Epithelial cell of esophagus (primary cell): ENCODE measurements at regions not wholly inside any gene's neighbourhood (a gene's known extent, or its start where the extent isn't known, plus 50 kb on each side); places are given as distances from the start of the nearest gene placed in this dataset.

Source experiments
- DNase-seq: peaks from one replicate; pipeline ENCODE4 v3.0.0; 2010; ENCODE audit warnings: low read depth
- H3K4me3 ChIP-seq: 2 replicates; pipeline ENCODE4 v1.5.1; 2011; ENCODE audit warnings: mild to moderate bottlenecking, low read length, control low read depth
- CTCF ChIP-seq: IDR thresholded peaks from 2 replicates; pipeline ENCODE4 v1.5.1; 2011; ENCODE audit warnings: low read depth, mild to moderate bottlenecking, low read length, control low read depth, inconsistent platforms; ENCODE audit not compliant: insufficient read depth; ENCODE audit errors: missing control alignments

GRCh38 chr5:68618501-68618900, 402.9 kb downstream of the PIK3R1 start:
- no peak for DNase-seq
- H3K4me3 ChIP-seq, result no peak overlapping the region
- no peak for TF ChIP-seq CTCF

GRCh38 chr5:68627001-68627400, 411.4 kb downstream of the PIK3R1 start:
- TF ChIP-seq CTCF, result no peak

GRCh38 chr5:68628082-68628814, 412.7 kb downstream of the PIK3R1 start:
- H3K4me3 ChIP-seq, result no peak overlapping the region
- TF ChIP-seq CTCF, result no peak
- no peak for DNase-seq

More at GRCh38 chr5:68627001-68627400, 411.4 kb downstream of the PIK3R1 start:
- DNase-seq, result no peak
- no peak overlapping the region for H3K4me3 ChIP-seq

- DNase-seq, result no peak
- H3K4me3 ChIP-seq, result no peak overlapping the region
- no peak for TF ChIP-seq CTCF
Measured at GRCh38 chr5:68630354-68630753, 414.8 kb downstream of the PIK3R1 start.

- no peak overlapping the region for H3K4me3 ChIP-seq
- no peak for TF ChIP-seq CTCF
- DNase-seq, result no peak
Measured at GRCh38 chr5:68631884-68632283, 416.3 kb downstream of the PIK3R1 start.

GRCh38 chr5:68641211-68641610, 425.7 kb downstream of the PIK3R1 start:
- TF ChIP-seq CTCF, result no peak
- no peak for DNase-seq
- H3K4me3 ChIP-seq, result no peak overlapping the region

GRCh38 chr5:68643064-68643463, 427.5 kb downstream of the PIK3R1 start:
- H3K4me3 ChIP-seq, result no peak overlapping the region
- no peak for DNase-seq
- no peak for TF ChIP-seq CTCF
